GM23248 (cell line): ENCODE measurements at regions not wholly inside any gene's neighbourhood (a gene's known extent, or its start where the extent isn't known, plus 50 kb on each side); places are given as distances from the start of the nearest gene placed in this dataset.

ENCODE experiments used
- EZH2 ChIP-seq: fragments of 200-600 bp; sonication (generic); IDR thresholded peaks from 2 replicates; pipeline ENCODE4 v1.6.1; 2018; ENCODE audit warnings: antibody characterized with exemption, mild to moderate bottlenecking; ENCODE audit not compliant: insufficient read depth, poor library complexity, severe bottlenecking
- EZH2phosphoT487 ChIP-seq: fragments of 200-600 bp; sonication (generic); IDR thresholded peaks from 2 replicates; pipeline ENCODE4 v1.6.1; 2018; ENCODE audit warnings: antibody characterized with exemption, moderate library complexity, mild to moderate bottlenecking, low read depth; ENCODE audit not compliant: insufficient read depth

- no peak for TF ChIP-seq EZH2
- no peak for TF ChIP-seq EZH2phosphoT487
Measured at GRCh38 chr1:112798292-112798691, 83.2 kb upstream of the PPM1J start.
